ENCODE measurements at regions not wholly inside any gene's neighbourhood (a gene's known extent, or its start where the extent isn't known, plus 50 kb on each side); places are given as distances from the start of the nearest gene placed in this dataset.

- CTCF ChIA-PET: no interaction called here
- TF ChIP-seq SP1 (IDR thresholded peaks at IDR 0.05): no peak
- no peak for TF ChIP-seq SUZ12 (IDR thresholded peaks at IDR 0.05)
- no peak for TF ChIP-seq PKNOX1 (IDR thresholded peaks at IDR 0.05)
- no peak for TF ChIP-seq ELF4 (IDR thresholded peaks at IDR 0.05)
- TF ChIP-seq FOXM1 (IDR thresholded peaks at IDR 0.05; ENCODE audit: borderline replicate concordance): no peak
- TF ChIP-seq TARDBP (IDR thresholded peaks at IDR 0.05): no peak
- TF ChIP-seq L3MBTL2 (conservative IDR thresholded peaks at IDR 0.05): no peak
- TF ChIP-seq HDGF (IDR thresholded peaks at IDR 0.05; ENCODE audit: borderline replicate concordance): no peak
- no peak for TF ChIP-seq ARNT (IDR thresholded peaks at IDR 0.05)
- TF ChIP-seq CTBP1 (IDR thresholded peaks at IDR 0.05; ENCODE audit: borderline replicate concordance): no peak
- no peak for TF ChIP-seq FOXA1 (IDR thresholded peaks at IDR 0.05)
- TF ChIP-seq FOXK2 (IDR thresholded peaks at IDR 0.05): no peak
- no peak for TF ChIP-seq BHLHE40 (IDR thresholded peaks at IDR 0.05; ENCODE audit: borderline replicate concordance)
- no peak for TF ChIP-seq LEF1 (IDR thresholded peaks at IDR 0.05; ENCODE audit: borderline replicate concordance)
- no peak for TF ChIP-seq ZNF384 (IDR thresholded peaks at IDR 0.05)
- TF ChIP-seq NFRKB (IDR thresholded peaks at IDR 0.05): no peak
Measured at GRCh38 chr2:13103151-13103550, 386.4 kb downstream of the TRIB2 start.

GRCh38 chr2:13103778-13104493, 387.2 kb downstream of the TRIB2 start:
- POLR2A ChIA-PET: no interaction called here
- DNase-seq (ENCODE audit: extremely low spot score): no peak
- TF ChIP-seq L3MBTL2 (conservative IDR thresholded peaks at IDR 0.05) (no peak), FOXK2 (IDR thresholded peaks at IDR 0.05) (no peak), ELF4 (IDR thresholded peaks at IDR 0.05) (no peak), FOXM1 (IDR thresholded peaks at IDR 0.05; ENCODE audit: borderline replicate concordance) (no peak), ZNF384 (IDR thresholded peaks at IDR 0.05) (no peak), CTBP1 (IDR thresholded peaks at IDR 0.05; ENCODE audit: borderline replicate concordance) (no peak), NFRKB (IDR thresholded peaks at IDR 0.05) (no peak), ARNT (IDR thresholded peaks at IDR 0.05) (no peak)
- CTCF ChIA-PET: no interaction called here

More at GRCh38 chr2:13103151-13103550, 386.4 kb downstream of the TRIB2 start:
- DNase-seq (ENCODE audit: extremely low spot score): no peak
- POLR2A ChIA-PET: no interaction called here

- CTCF ChIA-PET: no interaction called here
- TF ChIP-seq FOXM1 (IDR thresholded peaks at IDR 0.05; ENCODE audit: borderline replicate concordance) (no peak), PKNOX1 (IDR thresholded peaks at IDR 0.05) (no peak), SP1 (IDR thresholded peaks at IDR 0.05) (no peak), ARNT (IDR thresholded peaks at IDR 0.05) (no peak), BHLHE40 (IDR thresholded peaks at IDR 0.05; ENCODE audit: borderline replicate concordance) (no peak), LEF1 (IDR thresholded peaks at IDR 0.05; ENCODE audit: borderline replicate concordance) (no peak), L3MBTL2 (conservative IDR thresholded peaks at IDR 0.05) (no peak), FOXK2 (IDR thresholded peaks at IDR 0.05) (no peak), SUZ12 (IDR thresholded peaks at IDR 0.05) (no peak), ELF4 (IDR thresholded peaks at IDR 0.05) (no peak), TARDBP (IDR thresholded peaks at IDR 0.05) (no peak), FOXA1 (IDR thresholded peaks at IDR 0.05) (no peak), NFRKB (IDR thresholded peaks at IDR 0.05) (no peak), CTBP1 (IDR thresholded peaks at IDR 0.05; ENCODE audit: borderline replicate concordance) (no peak), ZNF384 (IDR thresholded peaks at IDR 0.05) (no peak)
- POLR2A ChIA-PET: no interaction called here
- no peak for DNase-seq (ENCODE audit: extremely low spot score)
Measured at GRCh38 chr2:13104723-13105122, 388.0 kb downstream of the TRIB2 start.

- POLR2A ChIA-PET: no interaction called here
- no peak for TF ChIP-seq CTBP1 (IDR thresholded peaks at IDR 0.05; ENCODE audit: borderline replicate concordance)
- no peak for TF ChIP-seq ELF4 (IDR thresholded peaks at IDR 0.05)
- no peak for TF ChIP-seq NFRKB (IDR thresholded peaks at IDR 0.05)
- no peak for DNase-seq (ENCODE audit: extremely low spot score)
Measured at GRCh38 chr2:13106302-13106701, 389.6 kb downstream of the TRIB2 start.

GRCh38 chr2:13109516-13109915, 392.8 kb downstream of the TRIB2 start:
- DNase-seq (ENCODE audit: extremely low spot score): no peak
- TF ChIP-seq NFRKB (IDR thresholded peaks at IDR 0.05) (no peak), FOXA1 (IDR thresholded peaks at IDR 0.05) (no peak), TARDBP (IDR thresholded peaks at IDR 0.05) (no peak), FOXK2 (IDR thresholded peaks at IDR 0.05) (no peak), SP1 (IDR thresholded peaks at IDR 0.05) (no peak), LEF1 (IDR thresholded peaks at IDR 0.05; ENCODE audit: borderline replicate concordance) (no peak), ZNF384 (IDR thresholded peaks at IDR 0.05) (no peak), HDGF (IDR thresholded peaks at IDR 0.05; ENCODE audit: borderline replicate concordance) (no peak), ARNT (IDR thresholded peaks at IDR 0.05) (no peak), SUZ12 (IDR thresholded peaks at IDR 0.05) (no peak), ELF4 (IDR thresholded peaks at IDR 0.05) (no peak), FOXM1 (IDR thresholded peaks at IDR 0.05; ENCODE audit: borderline replicate concordance) (no peak), BHLHE40 (IDR thresholded peaks at IDR 0.05; ENCODE audit: borderline replicate concordance) (no peak), PKNOX1 (IDR thresholded peaks at IDR 0.05) (no peak), CTBP1 (IDR thresholded peaks at IDR 0.05; ENCODE audit: borderline replicate concordance) (no peak), L3MBTL2 (conservative IDR thresholded peaks at IDR 0.05) (no peak)
- ChIA-PET POLR2A (no interaction called here), CTCF (no interaction called here)

More at GRCh38 chr2:13106302-13106701, 389.6 kb downstream of the TRIB2 start:
- CTCF ChIA-PET: no interaction called here

GRCh38 chr2:13110825-13111224, 394.1 kb downstream of the TRIB2 start:
- no peak for DNase-seq (ENCODE audit: extremely low spot score)
- ChIA-PET CTCF (no interaction called here), POLR2A (no interaction called here)
- TF ChIP-seq SUZ12 (IDR thresholded peaks at IDR 0.05) (no peak), BHLHE40 (IDR thresholded peaks at IDR 0.05; ENCODE audit: borderline replicate concordance) (no peak), ARNT (IDR thresholded peaks at IDR 0.05) (no peak)

Measured in HEK293T (cell line).